Upper lobe of left lung (tissue), 6 donors: ENCODE measurements at regions not wholly inside any gene's neighbourhood (a gene's known extent, or its start where the extent isn't known, plus 50 kb on each side); places are given as distances from the start of the nearest gene placed in this dataset.

Experiments used
- ATAC-seq, 2 donors: fragments of 200-7000 bp; cut with Tn5 transposase; one replicate each; pipeline ENCODE4 v1.9.1; 2022; ENCODE audit warnings: mild to moderate bottlenecking in 2 of 2, moderate library complexity in 2 of 2; ENCODE audit not compliant: low FRiP score in 2 of 2
- DNase-seq, 2 donors: peaks; one replicate each; pipeline ENCODE4 v3.0.0-alpha.2; 2019 to 2020
- H3K27ac ChIP-seq, 4 donors: fragments of 200-600 bp; sonication (generic); one replicate each; pipeline ENCODE4 v1.5.1; 2016 to 2019
- H3K27me3 ChIP-seq, 4 donors: fragments of 200-600 bp; sonication (generic); one replicate each; pipeline ENCODE4 v1.5.1; 2017 to 2019
- H3K36me3 ChIP-seq, 4 donors: fragments of 200-600 bp; sonication (generic); one replicate each; pipeline ENCODE4 v1.5.1; 2016 to 2019
- H3K4me1 ChIP-seq, 4 donors: fragments of 200-600 bp; sonication (generic); one replicate each; pipeline ENCODE4 v1.5.1; 2018 to 2019
- H3K4me3 ChIP-seq, 4 donors: fragments of 200-600 bp; sonication (generic); one replicate each; pipeline ENCODE4 v1.5.1; 2017 to 2019; ENCODE audit warnings: mild to moderate bottlenecking in 2 of 4, moderate library complexity in 1 of 4
- H3K9me3 ChIP-seq, 4 donors: fragments of 200-600 bp; sonication (generic); one replicate each; pipeline ENCODE4 v1.5.1; 2018 to 2019
- CTCF ChIP-seq, 6 experiments: fragments of 450-650 bp in 4 of 6; fragments of 200-600 bp in 2 of 6; sonication (generic) in 2 of 6; IDR thresholded peaks; one replicate each; pipeline ENCODE4 v1.5.1; 2016 to 2019; ENCODE audit warnings: antibody characterized with exemption in 6 of 6
- EP300 ChIP-seq, 4 donors: sonication (generic); formaldehyde crosslinking; IDR thresholded peaks; one replicate each; pipeline ENCODE4 v1.5.1; 2017; ENCODE audit warnings: antibody characterized with exemption in 4 of 4, control low read depth in 2 of 4
- POLR2A ChIP-seq, 4 donors: fragments of 450-650 bp; IDR thresholded peaks; one replicate each; pipeline ENCODE4 v1.5.1; 2016 to 2017; ENCODE audit warnings: antibody characterized with exemption in 4 of 4, mild to moderate bottlenecking in 2 of 4
- POLR2AphosphoS5 ChIP-seq, 2 donors: sonication (generic); formaldehyde crosslinking; IDR thresholded peaks; one replicate each; pipeline ENCODE4 v1.5.1; 2017; ENCODE audit warnings: antibody characterized with exemption in 2 of 2
- WGBS, 2 donors: methylation state at CpG; one replicate each; pipeline ENCODE4 v1.1.5; 2017 to 2018; 5-methylcytosine and 5-hydroxymethylcytosine counted together
- donor health status: DM: no; HTN: no; CAD: no; lungs with moderate emphysema.
- donor health status: DM: no; HTN: yes; CAD: no; lungs with severe emphysema.

GRCh38 chr6:20038410-20039204 lies 173.7 kb downstream of the MBOAT1 start:
- Histone ChIP-seq H3K4me3 (no peak overlapping the region), H3K36me3 (no peaks in the 10 kb centered on the region), H3K27me3 (no peaks in the 10 kb centered on the region), H3K4me1 (no peaks in the 10 kb centered on the region), H3K27ac (no peak overlapping the region), H3K9me3 (no peaks in the 10 kb centered on the region)
- WGBS, 2 donors: 62% methylated on average over 7 of the region's 7 CpGs
- TF ChIP-seq POLR2AphosphoS5 (IDR thresholded peaks at IDR 0.05): no peak
- no peak for TF ChIP-seq CTCF (IDR thresholded peaks at IDR 0.05)
- TF ChIP-seq POLR2A (IDR thresholded peaks at IDR 0.05): no peak
- TF ChIP-seq EP300 (IDR thresholded peaks at IDR 0.05): no peak
- DNase-seq: no peak
- no peak for ATAC-seq

GRCh38 chr6:20044883-20045282 lies 167.4 kb downstream of the MBOAT1 start:
- no peaks in the 10 kb centered on the region for H3K27me3 ChIP-seq
- no peak for TF ChIP-seq CTCF (IDR thresholded peaks at IDR 0.05)
- no peak for TF ChIP-seq POLR2AphosphoS5 (IDR thresholded peaks at IDR 0.05)
- TF ChIP-seq POLR2A (IDR thresholded peaks at IDR 0.05): no peak
- TF ChIP-seq EP300 (IDR thresholded peaks at IDR 0.05): no peak
- H3K4me1 ChIP-seq: no peaks in the 10 kb centered on the region
- DNase-seq (no peak), ATAC-seq (no peak)
- no peaks in the 10 kb centered on the region for H3K36me3 ChIP-seq
- H3K4me3 ChIP-seq: no peak overlapping the region
- 47 to 65% methylated on average over 1 of the region's 1 CpG for WGBS, 2 donors
- no peaks in the 10 kb centered on the region for H3K9me3 ChIP-seq
- H3K27ac ChIP-seq: no peak overlapping the region
